ENCODE measurements at regions not wholly inside any gene's neighbourhood (a gene's known extent, or its start where the extent isn't known, plus 50 kb on each side); places are given as distances from the start of the nearest gene placed in this dataset.

- peak overlapping the region; percentile 53 for H3K27ac ChIP-seq
- no peaks in the 10 kb centered on the region for H3K9me3 ChIP-seq
- DNase-seq (ENCODE audit: low spot score in 2 of 2) = no peak
- peaks cover 16% of the 10 kb centered on the region for H3K4me1 ChIP-seq
- H3K36me3 ChIP-seq = no peaks in the 10 kb centered on the region
- no peak overlapping the region for H3K4me3 ChIP-seq
- WGBS = 100% methylated on average over 1 of the region's 1 CpG
- no peaks in the 10 kb centered on the region for H3K27me3 ChIP-seq
- TF ChIP-seq, protein P1, sequence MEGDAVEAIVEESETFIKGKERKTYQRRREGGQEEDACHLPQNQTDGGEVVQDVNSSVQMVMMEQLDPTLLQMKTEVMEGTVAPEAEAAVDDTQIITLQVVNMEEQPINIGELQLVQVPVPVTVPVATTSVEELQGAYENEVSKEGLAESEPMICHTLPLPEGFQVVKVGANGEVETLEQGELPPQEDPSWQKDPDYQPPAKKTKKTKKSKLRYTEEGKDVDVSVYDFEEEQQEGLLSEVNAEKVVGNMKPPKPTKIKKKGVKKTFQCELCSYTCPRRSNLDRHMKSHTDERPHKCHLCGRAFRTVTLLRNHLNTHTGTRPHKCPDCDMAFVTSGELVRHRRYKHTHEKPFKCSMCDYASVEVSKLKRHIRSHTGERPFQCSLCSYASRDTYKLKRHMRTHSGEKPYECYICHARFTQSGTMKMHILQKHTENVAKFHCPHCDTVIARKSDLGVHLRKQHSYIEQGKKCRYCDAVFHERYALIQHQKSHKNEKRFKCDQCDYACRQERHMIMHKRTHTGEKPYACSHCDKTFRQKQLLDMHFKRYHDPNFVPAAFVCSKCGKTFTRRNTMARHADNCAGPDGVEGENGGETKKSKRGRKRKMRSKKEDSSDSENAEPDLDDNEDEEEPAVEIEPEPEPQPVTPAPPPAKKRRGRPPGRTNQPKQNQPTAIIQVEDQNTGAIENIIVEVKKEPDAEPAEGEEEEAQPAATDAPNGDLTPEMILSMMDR (IDR thresholded peaks at IDR 0.05) = no peak
- TF ChIP-seq POLR2A (IDR thresholded peaks at IDR 0.05) = no peak
- no peak for TF ChIP-seq EP300 (IDR thresholded peaks at IDR 0.05)
- no peak for TF ChIP-seq POLR2AphosphoS5 (IDR thresholded peaks at IDR 0.05)
Observed at GRCh38 chr10:4132216-4132556, 347.2 kb upstream of the KLF6 start.

DNA sequence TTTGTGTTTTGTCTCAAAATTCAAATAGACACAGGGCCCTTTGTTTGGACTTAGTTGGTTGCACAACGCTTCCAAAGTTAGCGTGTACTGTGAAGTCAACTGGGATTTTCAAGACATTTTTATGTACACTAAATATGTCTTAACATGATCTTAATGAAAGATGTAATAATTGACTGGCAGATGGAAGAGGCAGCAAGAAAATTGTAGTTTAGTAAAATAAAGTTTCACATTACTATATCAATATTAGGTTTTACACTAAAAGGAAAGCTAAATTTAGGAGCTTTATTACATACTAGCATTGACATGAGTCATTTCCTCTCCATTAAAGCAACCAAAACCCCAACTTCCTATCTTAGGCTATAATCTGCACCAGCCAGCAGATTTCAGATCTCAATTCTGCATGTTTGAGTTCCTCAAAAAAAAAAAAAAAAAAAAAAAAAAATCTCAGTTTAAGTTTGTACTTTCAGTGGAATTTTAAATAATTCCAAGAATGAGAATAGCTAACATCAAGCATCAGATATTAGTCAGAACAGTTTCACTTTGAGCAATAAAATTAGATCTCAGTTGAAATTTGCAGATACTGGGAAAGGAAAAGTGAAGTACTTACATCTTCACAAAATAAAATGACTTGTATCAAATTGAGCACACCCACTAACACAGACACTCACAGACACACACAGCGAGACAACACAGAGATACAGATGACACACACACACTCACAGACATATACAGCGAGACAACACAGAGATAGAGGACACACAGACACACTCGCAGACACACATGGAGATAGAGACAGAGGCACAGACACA is 346.6 kb upstream of the KLF6 start:
- no peaks in the 10 kb centered on the region for H3K27me3 ChIP-seq
- no peaks in the 10 kb centered on the region for H3K9me3 ChIP-seq
- no peaks in the 10 kb centered on the region for H3K36me3 ChIP-seq
- 49% methylated on average over 5 of the region's 5 CpGs for WGBS
- peaks cover 16% of the 10 kb centered on the region for H3K4me1 ChIP-seq
- peak overlapping the region; percentile 64 for H3K27ac ChIP-seq
- H3K4me3 ChIP-seq = no peak overlapping the region
- no peak for DNase-seq (ENCODE audit: low spot score in 2 of 2)
- TF ChIP-seq POLR2AphosphoS5 (IDR thresholded peaks at IDR 0.05) (no peak), EP300 (IDR thresholded peaks at IDR 0.05) (no peak), POLR2A (IDR thresholded peaks at IDR 0.05) (no peak)
- TF ChIP-seq, protein P1 (IDR thresholded peaks at IDR 0.05) = no peak

DNA sequence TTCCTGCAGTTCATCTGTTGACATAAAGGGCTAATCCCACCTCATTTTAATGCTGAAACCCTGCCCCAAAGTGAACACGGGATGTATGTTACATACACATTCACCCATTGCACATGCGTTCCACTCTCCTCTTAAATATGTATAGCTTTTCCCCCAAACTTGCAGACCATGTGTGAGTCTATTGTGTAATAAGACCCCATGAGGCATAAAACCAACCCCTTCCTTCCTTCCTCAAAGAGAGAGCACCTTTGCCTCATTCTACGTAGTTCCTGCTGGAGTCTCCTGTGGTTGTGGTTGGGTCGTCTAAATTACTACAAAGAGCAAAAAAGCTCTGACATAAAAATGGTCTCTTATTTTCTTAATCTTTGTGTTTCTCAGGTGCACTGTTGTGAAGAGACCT is 345.7 kb upstream of the KLF6 start:
- H3K4me3 ChIP-seq = no peak overlapping the region
- peak overlapping the region; percentile 64 for H3K27ac ChIP-seq
- H3K36me3 ChIP-seq = no peaks in the 10 kb centered on the region
- no peak for DNase-seq (ENCODE audit: low spot score in 2 of 2)
- 67% methylated on average over 4 of the region's 4 CpGs for WGBS
- H3K9me3 ChIP-seq = no peaks in the 10 kb centered on the region
- H3K4me1 ChIP-seq = peaks cover 16% of the 10 kb centered on the region
- TF ChIP-seq, protein P1 (IDR thresholded peaks at IDR 0.05) = no peak
- TF ChIP-seq POLR2AphosphoS5 (IDR thresholded peaks at IDR 0.05) = no peak
- no peak for TF ChIP-seq EP300 (IDR thresholded peaks at IDR 0.05)
- TF ChIP-seq POLR2A (IDR thresholded peaks at IDR 0.05) = no peak
- H3K27me3 ChIP-seq = no peaks in the 10 kb centered on the region

DNA sequence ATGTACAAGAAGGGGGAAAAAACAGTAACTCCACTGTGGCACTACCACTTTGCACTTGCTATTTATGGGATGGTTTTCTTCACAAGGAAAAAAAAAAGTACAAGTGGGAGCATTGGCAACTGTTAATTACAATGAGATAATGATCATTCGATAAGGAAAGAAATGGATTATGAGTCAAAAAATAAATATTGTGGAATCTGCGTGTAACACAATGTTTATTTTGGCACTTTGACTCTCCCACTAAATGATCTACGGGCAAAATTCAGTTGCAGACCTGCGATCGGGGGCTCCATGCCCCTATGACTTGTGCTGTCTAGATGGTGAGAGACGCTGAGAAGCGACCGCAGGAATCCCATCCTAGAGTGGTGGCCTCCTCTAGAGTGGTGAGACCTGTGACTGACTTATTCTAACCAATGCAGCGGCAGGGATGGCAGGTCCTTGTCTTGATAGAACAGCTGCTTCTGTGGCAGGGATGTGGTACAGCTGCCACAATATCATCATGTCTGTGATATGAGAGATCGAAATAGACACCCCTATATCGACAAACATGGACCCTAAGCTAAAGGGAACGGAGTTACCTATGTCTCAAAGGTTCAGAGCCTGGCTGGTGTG is 345.0 kb upstream of the KLF6 start:
- Histone ChIP-seq H3K27ac (no peak overlapping the region), H3K4me3 (no peak overlapping the region), H3K4me1 (peaks cover 16% of the 10 kb centered on the region), H3K36me3 (no peaks in the 10 kb centered on the region), H3K9me3 (no peaks in the 10 kb centered on the region), H3K27me3 (no peaks in the 10 kb centered on the region)
- TF ChIP-seq POLR2A (IDR thresholded peaks at IDR 0.05) (no peak), POLR2AphosphoS5 (IDR thresholded peaks at IDR 0.05) (no peak), EP300 (IDR thresholded peaks at IDR 0.05) (no peak)
- TF ChIP-seq, protein P1 (IDR thresholded peaks at IDR 0.05) = no peak
- WGBS = 87% methylated on average over 12 of the region's 12 CpGs
- DNase-seq (ENCODE audit: low spot score in 2 of 2) = no peak

DNA sequence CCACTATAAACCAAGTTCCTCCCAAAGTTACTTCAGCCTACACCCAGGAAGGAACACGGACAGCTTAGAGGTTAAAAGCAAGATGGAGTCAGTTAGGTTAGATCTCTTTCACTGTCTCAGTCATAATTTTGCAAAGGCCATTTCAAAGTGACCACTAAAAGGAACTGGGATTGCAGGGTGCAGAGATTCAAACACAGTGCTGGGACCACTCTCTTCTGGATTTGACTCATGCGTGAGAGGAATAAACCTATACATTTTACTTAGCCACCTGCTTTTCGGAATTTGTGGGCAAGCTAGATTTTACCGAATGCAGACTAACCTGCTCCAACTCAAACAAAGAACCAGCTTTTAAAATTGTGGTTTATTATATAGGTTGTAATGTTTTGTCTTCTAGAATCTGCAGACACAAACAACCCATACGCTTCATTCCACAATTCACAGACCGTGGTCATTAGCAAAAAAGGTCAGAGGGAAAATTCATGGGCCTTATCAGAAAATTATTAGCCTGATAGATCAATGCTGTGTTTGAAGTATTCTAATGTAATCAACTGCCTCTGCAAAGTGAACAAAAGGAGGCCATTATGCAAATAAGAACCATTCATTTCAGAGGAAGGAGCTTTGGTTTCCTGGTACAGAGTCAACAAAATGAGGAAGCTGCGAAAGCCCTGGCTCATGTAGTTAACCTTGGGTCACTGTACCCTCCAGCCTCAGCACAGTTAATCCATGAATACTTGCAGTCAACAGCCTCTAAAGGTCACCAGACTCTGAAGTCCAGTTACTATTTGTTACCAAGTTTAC is 342.7 kb upstream of the KLF6 start:
- H3K4me1 ChIP-seq = peaks cover 16% of the 10 kb centered on the region
- no peaks in the 10 kb centered on the region for H3K9me3 ChIP-seq
- TF ChIP-seq POLR2A (IDR thresholded peaks at IDR 0.05) (no peak), POLR2AphosphoS5 (IDR thresholded peaks at IDR 0.05) (no peak), EP300 (IDR thresholded peaks at IDR 0.05) (no peak)
- TF ChIP-seq, protein P1 (IDR thresholded peaks at IDR 0.05) = no peak
- H3K4me3 ChIP-seq = no peak overlapping the region
- 80% methylated on average over 7 of the region's 7 CpGs for WGBS
- H3K36me3 ChIP-seq = no peaks in the 10 kb centered on the region
- no peak overlapping the region for H3K27ac ChIP-seq
- no peak for DNase-seq (ENCODE audit: low spot score in 2 of 2)
- no peaks in the 10 kb centered on the region for H3K27me3 ChIP-seq
